Esophagus muscularis mucosa (tissue), 4 donors: ENCODE measurements at regions not wholly inside any gene's neighbourhood (a gene's known extent, or its start where the extent isn't known, plus 50 kb on each side); places are given as distances from the start of the nearest gene placed in this dataset.

ENCODE experiments used
- DNase-seq: peaks from one replicate; pipeline ENCODE4 v3.0.0-alpha.2; 2017; ENCODE audit errors: extremely low spot score
- H3K27ac ChIP-seq, 4 donors: fragments of 200-600 bp; sonication (generic); replicated peaks in 1 of 4; 1 replicate in 3 of 4; 2 replicates in 1 of 4; pipeline ENCODE4 v1.5.1; 2016 to 2019; ENCODE audit warnings: mild to moderate bottlenecking in 1 of 4
- H3K27me3 ChIP-seq, 4 donors: fragments of 200-600 bp; sonication (generic); one replicate each; pipeline versions ENCODE4 v1.5.1 to v1.6.0; 2016 to 2019
- H3K36me3 ChIP-seq, 4 donors: fragments of 200-600 bp; sonication (generic); one replicate each; pipeline ENCODE4 v1.5.1; 2016 to 2019
- H3K4me1 ChIP-seq, 4 donors: fragments of 200-600 bp; sonication (generic); one replicate each; pipeline ENCODE4 v1.5.1; 2016 to 2019
- H3K4me3 ChIP-seq, 4 donors: fragments of 200-600 bp; sonication (generic); 1 replicate in 2 of 4; 2 replicates in 2 of 4; pipeline ENCODE4 v1.5.1; 2016 to 2019; ENCODE audit warnings: mild to moderate bottlenecking in 4 of 4, moderate library complexity in 1 of 4
- H3K9me3 ChIP-seq, 4 donors: fragments of 200-600 bp; sonication (generic); 1 replicate in 3 of 4; 2 replicates in 1 of 4; pipeline ENCODE4 v1.5.1; 2016 to 2019
- CTCF ChIP-seq, 3 experiments: fragments of 200-600 bp in 2 of 3; fragments of 450-650 bp in 1 of 3; sonication (generic) in 2 of 3; IDR thresholded peaks; one replicate each; pipeline ENCODE4 v1.5.1; 2017 to 2019; ENCODE audit warnings: antibody characterized with exemption in 3 of 3, mild to moderate bottlenecking in 2 of 3, moderate library complexity in 1 of 3
- EP300 ChIP-seq: sonication (generic); formaldehyde crosslinking; IDR thresholded peaks from one replicate; pipeline ENCODE4 v1.6.1; 2017; ENCODE audit warnings: antibody characterized with exemption
- POLR2A ChIP-seq: fragments of 450-650 bp; IDR thresholded peaks from one replicate; pipeline ENCODE4 v1.6.1; 2017; ENCODE audit warnings: antibody characterized with exemption, moderate library complexity, mild to moderate bottlenecking, low read depth
- POLR2AphosphoS5 ChIP-seq, 2 donors: sonication (generic); formaldehyde crosslinking; IDR thresholded peaks; one replicate each; pipeline ENCODE4 v1.6.1; 2017; ENCODE audit warnings: antibody characterized with exemption in 2 of 2
- WGBS: methylation state at CpG from one replicate; pipeline ENCODE4 v1.1.5; 2018; 5-methylcytosine and 5-hydroxymethylcytosine counted together
- intact Hi-C: fragments of 100-400 bp; cut with DNase I; formaldehyde crosslinking; loops from one replicate; pipeline ENCODE4 v1.15.1; 2023

- DNase-seq: no peak
- WGBS: 48% methylated on average over 7 of the region's 7 CpGs
- Histone ChIP-seq H3K27me3 (no peaks in the 10 kb centered on the region), H3K9me3 (peaks cover 0 to 8% (median 0%) of the 10 kb centered on the region in 4 donors), H3K4me3 (no peak overlapping the region), H3K27ac (peak overlapping the region; percentile 38 to 72 (median 52)), H3K36me3 (no peaks in the 10 kb centered on the region), H3K4me1 (peaks cover 8 to 27% (median 26%) of the 10 kb centered on the region in 4 donors)
- TF ChIP-seq POLR2A: no peak
- TF ChIP-seq POLR2AphosphoS5 (IDR thresholded peaks at IDR 0.05): no peak
- TF ChIP-seq EP300: no peak
- TF ChIP-seq CTCF (IDR thresholded peaks at IDR 0.05): no peak
- intact Hi-C loops: no loop called here
Observed at GRCh38 chr5:68086439-68086838, 129.1 kb upstream of the PIK3R1 start.

GRCh38 chr5:68084396-68084795 lies 131.2 kb upstream of the PIK3R1 start:
- no peak overlapping the region for H3K27ac ChIP-seq
- no peaks in the 10 kb centered on the region for H3K27me3 ChIP-seq
- H3K4me1 ChIP-seq: peaks cover 8 to 27% (median 26%) of the 10 kb centered on the region in 4 donors
- intact Hi-C loops: no loop called here
- no peak for DNase-seq
- H3K36me3 ChIP-seq: no peaks in the 10 kb centered on the region
- H3K4me3 ChIP-seq: no peak overlapping the region
- no peak for TF ChIP-seq POLR2AphosphoS5 (IDR thresholded peaks at IDR 0.05)
- no peak for TF ChIP-seq CTCF (IDR thresholded peaks at IDR 0.05)
- TF ChIP-seq EP300: no peak
- no peak for TF ChIP-seq POLR2A
- H3K9me3 ChIP-seq: no peaks in the 10 kb centered on the region

- H3K36me3 ChIP-seq: no peaks in the 10 kb centered on the region
- no peak overlapping the region for H3K4me3 ChIP-seq
- H3K27me3 ChIP-seq: no peaks in the 10 kb centered on the region
- intact Hi-C loops: no loop called here
- no peak overlapping the region for H3K27ac ChIP-seq
- no peaks in the 10 kb centered on the region for H3K4me1 ChIP-seq
- 96% methylated on average over 9 of the region's 9 CpGs for WGBS
- no peak for DNase-seq
- H3K9me3 ChIP-seq: no peaks in the 10 kb centered on the region
- TF ChIP-seq POLR2A (no peak), CTCF (IDR thresholded peaks at IDR 0.05) (no peak), EP300 (no peak), POLR2AphosphoS5 (IDR thresholded peaks at IDR 0.05) (no peak)
Observed at GRCh38 chr5:68080282-68081050, 135.1 kb upstream of the PIK3R1 start.

- Histone ChIP-seq H3K4me3 (no peak overlapping the region), H3K9me3 (no peaks in the 10 kb centered on the region), H3K27ac (no peak overlapping the region), H3K27me3 (no peaks in the 10 kb centered on the region), H3K4me1 (peaks cover 0 to 4% (median 0%) of the 10 kb centered on the region in 4 donors), H3K36me3 (no peaks in the 10 kb centered on the region)
- 96% methylated on average over 6 of the region's 6 CpGs for WGBS
- intact Hi-C loops: no loop called here
- DNase-seq: no peak
- no peak for TF ChIP-seq POLR2AphosphoS5 (IDR thresholded peaks at IDR 0.05)
- TF ChIP-seq POLR2A: no peak
- TF ChIP-seq EP300: no peak
- TF ChIP-seq CTCF (IDR thresholded peaks at IDR 0.05): no peak
Observed at GRCh38 chr5:68077349-68077894, 138.1 kb upstream of the PIK3R1 start.
